Calu3 (cell line): ENCODE measurements at regions not wholly inside any gene's neighbourhood (a gene's known extent, or its start where the extent isn't known, plus 50 kb on each side); places are given as distances from the start of the nearest gene placed in this dataset.

Source experiments
- BruUV-seq: library from RNA; stranded (reverse); fragments of 400-500 nt; replicated peaks from 2 replicates; lab custom pipeline; 2021; lab: Mats Ljungman, UMichigan
- CTCF ChIA-PET: fragments of 300-600 bp; sonication (Branson Sonifier 250); formaldehyde crosslinking; loops from one replicate; lab custom pipeline; 2022; ENCODE audit warnings: antibody characterized with exemption; lab: Charles Lee
- DNase-seq: peaks from one replicate; pipeline ENCODE4 v3.0.0; 2022
- H3K27ac Mint-ChIP-seq: one replicate; pipeline ENCODE4 v1.8.0; 2022; ENCODE audit warnings: mixed read lengths; ENCODE audit not compliant: unreplicated experiment
- H3K27me3 Mint-ChIP-seq: one replicate; pipeline ENCODE4 v1.8.0; 2022; ENCODE audit warnings: mixed read lengths; ENCODE audit not compliant: unreplicated experiment
- H3K36me3 Mint-ChIP-seq: one replicate; pipeline ENCODE4 v1.8.0; 2022; ENCODE audit warnings: mild to moderate bottlenecking, moderate library complexity, mixed read lengths; ENCODE audit not compliant: insufficient read depth, unreplicated experiment
- H3K4me1 Mint-ChIP-seq: one replicate; pipeline ENCODE4 v1.8.0; 2022; ENCODE audit warnings: mild to moderate bottlenecking, low read depth, mixed read lengths; ENCODE audit not compliant: unreplicated experiment
- H3K4me3 Mint-ChIP-seq: one replicate; pipeline ENCODE4 v1.8.0; 2022; ENCODE audit warnings: mild to moderate bottlenecking, low read depth, moderate library complexity, mixed read lengths; ENCODE audit not compliant: unreplicated experiment
- H3K9me3 Mint-ChIP-seq: one replicate; pipeline ENCODE4 v1.8.0; 2022; ENCODE audit warnings: low read depth, mixed read lengths; ENCODE audit not compliant: unreplicated experiment
- intact Hi-C: fragments of 100-400 bp; cut with micrococcal nuclease; formaldehyde crosslinking; loops from one replicate; pipeline ENCODE4 v1.10.0; 2022; ENCODE audit not compliant: unreplicated experiment
- TF ChIP-seq, protein P1 (sequence below): fragments of 200-600 bp; IDR thresholded peaks from one replicate; pipeline ENCODE4 v1.8.0; 2022; ENCODE audit warnings: antibody characterized with exemption; ENCODE audit not compliant: unreplicated experiment

GRCh38 chr2:12169721-12170120 lies 423.3 kb downstream of the LPIN1 start:
- intact Hi-C loops, result loop anchor here (10.0 kb wide), 2 partner anchors 305 to 335 kb away; no protein-coding TSS in a partner anchor
- TF ChIP-seq, protein P1, sequence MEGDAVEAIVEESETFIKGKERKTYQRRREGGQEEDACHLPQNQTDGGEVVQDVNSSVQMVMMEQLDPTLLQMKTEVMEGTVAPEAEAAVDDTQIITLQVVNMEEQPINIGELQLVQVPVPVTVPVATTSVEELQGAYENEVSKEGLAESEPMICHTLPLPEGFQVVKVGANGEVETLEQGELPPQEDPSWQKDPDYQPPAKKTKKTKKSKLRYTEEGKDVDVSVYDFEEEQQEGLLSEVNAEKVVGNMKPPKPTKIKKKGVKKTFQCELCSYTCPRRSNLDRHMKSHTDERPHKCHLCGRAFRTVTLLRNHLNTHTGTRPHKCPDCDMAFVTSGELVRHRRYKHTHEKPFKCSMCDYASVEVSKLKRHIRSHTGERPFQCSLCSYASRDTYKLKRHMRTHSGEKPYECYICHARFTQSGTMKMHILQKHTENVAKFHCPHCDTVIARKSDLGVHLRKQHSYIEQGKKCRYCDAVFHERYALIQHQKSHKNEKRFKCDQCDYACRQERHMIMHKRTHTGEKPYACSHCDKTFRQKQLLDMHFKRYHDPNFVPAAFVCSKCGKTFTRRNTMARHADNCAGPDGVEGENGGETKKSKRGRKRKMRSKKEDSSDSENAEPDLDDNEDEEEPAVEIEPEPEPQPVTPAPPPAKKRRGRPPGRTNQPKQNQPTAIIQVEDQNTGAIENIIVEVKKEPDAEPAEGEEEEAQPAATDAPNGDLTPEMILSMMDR, result no peak
- Mint-ChIP-seq H3K4me3 (no peak overlapping the region), H3K9me3 (no peaks in the 10 kb centered on the region), H3K36me3 (no peaks in the 10 kb centered on the region), H3K27me3 (peaks cover 22% of the 10 kb centered on the region), H3K4me1 (no peaks in the 10 kb centered on the region), H3K27ac (no peak overlapping the region)
- BruUV-seq, result no TSS peak
- CTCF ChIA-PET, result no interaction called here
- DNase-seq, result no peak

GRCh38 chr2:12170121-12170520 lies 423.7 kb downstream of the LPIN1 start:
- intact Hi-C loops, result loop anchor here (10.0 kb wide), 2 partner anchors 305 to 335 kb away; no protein-coding TSS in a partner anchor
- Mint-ChIP-seq H3K9me3 (no peaks in the 10 kb centered on the region), H3K27me3 (peaks cover 26% of the 10 kb centered on the region), H3K4me3 (no peak overlapping the region), H3K36me3 (no peaks in the 10 kb centered on the region), H3K4me1 (no peaks in the 10 kb centered on the region), H3K27ac (no peak overlapping the region)
- TF ChIP-seq, protein P1, result no peak
- no TSS peak for BruUV-seq
- no peak for DNase-seq
- CTCF ChIA-PET, result no interaction called here

DNA sequence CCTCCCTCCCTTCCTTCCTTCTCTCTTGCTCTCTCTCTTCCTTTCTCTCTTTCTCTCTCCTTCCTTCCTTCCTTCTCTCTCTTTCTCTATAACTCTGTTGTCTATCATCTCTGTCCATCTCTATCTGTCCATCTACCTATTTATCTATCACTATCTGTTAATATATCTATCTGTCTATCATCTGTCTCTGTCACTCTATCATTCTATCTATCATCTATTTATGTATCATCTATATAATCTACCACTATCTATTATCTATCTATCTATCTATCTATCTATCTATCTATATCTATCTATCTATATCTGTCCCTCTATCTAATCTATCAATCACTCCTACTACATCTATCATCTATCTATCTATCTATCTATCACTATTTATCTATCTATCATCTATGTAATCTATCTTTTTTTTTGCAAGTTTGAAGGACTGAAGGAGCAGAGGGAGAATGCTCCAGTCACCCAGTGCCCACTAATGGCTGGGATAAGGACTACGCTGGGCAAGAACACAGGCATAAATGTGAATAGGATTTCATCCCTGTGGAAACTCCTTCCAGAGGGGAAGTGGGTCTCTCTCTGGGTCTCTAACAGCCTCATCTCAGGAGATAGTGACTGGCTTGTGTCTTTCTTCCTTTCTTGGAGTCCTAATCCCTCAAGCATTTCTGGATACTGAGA lies 427.0 kb downstream of the LPIN1 start:
- DNase-seq, result no peak
- Mint-ChIP-seq H3K9me3 (no peaks in the 10 kb centered on the region), H3K27ac (no peak overlapping the region), H3K36me3 (no peaks in the 10 kb centered on the region), H3K4me3 (no peak overlapping the region), H3K4me1 (no peaks in the 10 kb centered on the region), H3K27me3 (peaks cover 32% of the 10 kb centered on the region)
- intact Hi-C loops, result loop anchor here (10.0 kb wide), 2 partner anchors 309 to 339 kb away; no protein-coding TSS in a partner anchor
- CTCF ChIA-PET, result no interaction called here
- TF ChIP-seq, protein P1, result no peak
- BruUV-seq, result no TSS peak

DNA sequence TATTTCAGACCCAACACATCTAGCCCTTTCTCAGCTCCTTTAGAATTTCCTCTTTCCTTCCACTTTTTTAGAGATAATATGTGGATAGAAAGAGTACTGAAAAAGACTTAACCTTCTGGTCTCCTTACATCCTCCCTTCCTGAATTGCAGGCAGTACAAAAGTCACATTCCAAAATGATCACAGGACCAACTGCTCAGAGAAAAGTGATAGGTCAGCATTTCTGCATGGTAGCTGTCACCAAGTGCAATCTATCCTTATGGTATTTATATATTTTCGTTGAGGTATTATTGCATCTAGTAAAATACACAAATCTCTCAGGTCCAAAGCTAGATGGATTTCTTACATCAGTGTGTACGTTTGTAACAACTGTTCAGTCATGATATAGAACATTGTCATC lies 427.5 kb downstream of the LPIN1 start:
- CTCF ChIA-PET, result no interaction called here
- H3K4me3 Mint-ChIP-seq, result no peak overlapping the region
- intact Hi-C loops, result loop anchor here (10.0 kb wide), 2 partner anchors 309 to 339 kb away; no protein-coding TSS in a partner anchor

More for the DNA sequence above, 427.5 kb downstream of the LPIN1 start:
- H3K27ac Mint-ChIP-seq, result no peak overlapping the region
- peaks cover 32% of the 10 kb centered on the region for H3K27me3 Mint-ChIP-seq
- TF ChIP-seq, protein P1, result no peak
- H3K4me1 Mint-ChIP-seq, result no peaks in the 10 kb centered on the region
- no TSS peak for BruUV-seq
- DNase-seq, result no peak
- H3K36me3 Mint-ChIP-seq, result no peaks in the 10 kb centered on the region
- H3K9me3 Mint-ChIP-seq, result no peaks in the 10 kb centered on the region
